ENCODE measurements at regions not wholly inside any gene's neighbourhood (a gene's known extent, or its start where the extent isn't known, plus 50 kb on each side); places are given as distances from the start of the nearest gene placed in this dataset.
"Not testable (repeated sequence)": the region's sequence is repeated elsewhere in the genome, so short reads cannot be mapped to it uniquely, and the experiment has no call there.

- DNase-seq = no peak
- Histone ChIP-seq H3K27me3 (ENCODE audit: insufficient read depth in 3 of 3, low read length in 2 of 3) (no peaks in the 10 kb centered on the region), H3K36me3 (ENCODE audit: insufficient read depth in 1 of 2, low read depth in 1 of 2) (no peaks in the 10 kb centered on the region), H3K9me3 (peaks cover 3% of the 10 kb centered on the region), H3K4me1 (no peaks in the 10 kb centered on the region), H3K4me3 (no peak overlapping the region), H3K27ac (no peak overlapping the region)
- TF ChIP-seq CTCF (IDR thresholded peaks at IDR 0.05) = no peak
- WGBS, 3 donors = 82 to 87% (median 85%) methylated on average over 3 of the region's 3 CpGs
- intact Hi-C loops (cut with DNase I) = no loop called here
- no peak for ATAC-seq
These were observed 1755.9 kb downstream of the TP53TG3F start for GRCh38 chr16:35215287-35215686.

GRCh38 chr16:35216261-35216660 is 1756.8 kb downstream of the TP53TG3F start:
- H3K4me1 ChIP-seq; DNase-seq; H3K36me3 ChIP-seq (ENCODE audit: insufficient read depth in 1 of 2, low read depth in 1 of 2); H3K4me3 ChIP-seq; H3K27ac ChIP-seq; H3K9me3 ChIP-seq; H3K27me3 ChIP-seq (ENCODE audit: insufficient read depth in 3 of 3, low read length in 2 of 3); ATAC-seq; intact Hi-C loops (cut with DNase I): not testable (repeated sequence)
- WGBS, 3 donors = 59 to 68% (median 68%) methylated on average over 6 of the region's 6 CpGs

- intact Hi-C loops (cut with DNase I) = no loop called here
- WGBS, 3 donors = 84 to 87% (median 86%) methylated on average over 32 of the region's 32 CpGs
- ATAC-seq (no peak), DNase-seq (no peak)
- H3K36me3 ChIP-seq (ENCODE audit: insufficient read depth in 1 of 2, low read depth in 1 of 2) = no peaks in the 10 kb centered on the region
- peaks cover 3% of the 10 kb centered on the region for H3K9me3 ChIP-seq
- H3K27ac ChIP-seq = no peak overlapping the region
- no peaks in the 10 kb centered on the region for H3K27me3 ChIP-seq (ENCODE audit: insufficient read depth in 3 of 3, low read length in 2 of 3)
- no peak overlapping the region for H3K4me3 ChIP-seq
- no peaks in the 10 kb centered on the region for H3K4me1 ChIP-seq
- no peak for TF ChIP-seq CTCF (IDR thresholded peaks at IDR 0.05)
These were observed 1762.2 kb downstream of the TP53TG3F start for GRCh38 chr16:35221482-35222185.

GRCh38 chr16:35234679-35235078 is 1775.3 kb downstream of the TP53TG3F start:
- Histone ChIP-seq H3K4me1 (no peaks in the 10 kb centered on the region), H3K9me3 (no peaks in the 10 kb centered on the region), H3K27me3 (ENCODE audit: insufficient read depth in 3 of 3, low read length in 2 of 3) (no peaks in the 10 kb centered on the region), H3K27ac (no peak overlapping the region), H3K36me3 (ENCODE audit: insufficient read depth in 1 of 2, low read depth in 1 of 2) (no peaks in the 10 kb centered on the region), H3K4me3 (no peak overlapping the region)
- intact Hi-C loops (cut with DNase I) = no loop called here
- DNase-seq = no peak
- no peak for TF ChIP-seq CTCF (IDR thresholded peaks at IDR 0.05)
- 58 to 65% (median 58%) methylated on average over 2 of the region's 2 CpGs for WGBS, 3 donors
- ATAC-seq = no peak

GRCh38 chr16:35239561-35239960 is 1780.1 kb downstream of the TP53TG3F start:
- intact Hi-C loops (cut with DNase I) = no loop called here
- no peak for TF ChIP-seq CTCF (IDR thresholded peaks at IDR 0.05)

More at GRCh38 chr16:35239561-35239960, 1780.1 kb downstream of the TP53TG3F start:
- no peak for ATAC-seq
- H3K4me3 ChIP-seq = no peak overlapping the region
- WGBS, 3 donors = 73 to 81% (median 77%) methylated on average over 3 of the region's 3 CpGs
- H3K4me1 ChIP-seq = no peaks in the 10 kb centered on the region
- no peak overlapping the region for H3K27ac ChIP-seq
- DNase-seq = no peak
- no peaks in the 10 kb centered on the region for H3K27me3 ChIP-seq (ENCODE audit: insufficient read depth in 3 of 3, low read length in 2 of 3)
- H3K9me3 ChIP-seq = no peaks in the 10 kb centered on the region
- no peaks in the 10 kb centered on the region for H3K36me3 ChIP-seq (ENCODE audit: insufficient read depth in 1 of 2, low read depth in 1 of 2)
